ENCODE measurements at regions not wholly inside any gene's neighbourhood (a gene's known extent, or its start where the extent isn't known, plus 50 kb on each side); places are given as distances from the start of the nearest gene placed in this dataset.

- TF ChIP-seq CBFB (CRISPR knock-in tag; IDR thresholded peaks at IDR 0.05) (no peak), ZNF280D (CRISPR knock-in tag; IDR thresholded peaks at IDR 0.05) (no peak), ZBTB7B (CRISPR knock-in tag; IDR thresholded peaks at IDR 0.05) (no peak), RNF2 (conservative IDR thresholded peaks at IDR 0.05; ENCODE audit: low read depth) (no peak), HMG20B (CRISPR knock-in tag; conservative IDR thresholded peaks at IDR 0.05) (no peak)
Observed at GRCh38 chr17:33572615-33573014, 279.5 kb upstream of the ASIC2 start.

Measured in HepG2 (cell line).